AG04449 (cell line): ENCODE measurements at regions not wholly inside any gene's neighbourhood (a gene's known extent, or its start where the extent isn't known, plus 50 kb on each side); places are given as distances from the start of the nearest gene placed in this dataset.

Experiments
- CTCF ChIA-PET: fragments of 350-600 bp; formaldehyde crosslinking; extraction: SDS; loops from one replicate; lab custom pipeline; 2021; ENCODE audit warnings: antibody characterized with exemption; lab: Yijun Ruan, JAX
- POLR2A ChIA-PET: fragments of 400-600, 350-600 bp; formaldehyde crosslinking; extraction: SDS; loops from one replicate; lab custom pipeline; 2020; ENCODE audit warnings: antibody characterized with exemption, inconsistent platforms; lab: Yijun Ruan, JAX
- DNase-seq: peaks from one replicate; pipeline ENCODE4 v3.0.0-alpha.2; 2010; ENCODE audit warnings: low read depth, low spot score
- H3K4me3 ChIP-seq: 2 replicates; pipeline ENCODE4 v1.5.1; 2011; ENCODE audit warnings: low read depth, mild to moderate bottlenecking, control low read depth, low read length
- CTCF ChIP-seq: IDR thresholded peaks from one replicate; pipeline ENCODE4 v1.5.1; 2011; ENCODE audit warnings: mild to moderate bottlenecking, moderate library complexity, low read length, control low read depth, inconsistent platforms; ENCODE audit not compliant: insufficient read depth; ENCODE audit errors: missing control alignments

- ChIA-PET CTCF (no interaction called here), POLR2A (interaction anchor here (0.7 kb wide), 1 partner anchor 14 kb away, joined by 3 read pairs; no protein-coding TSS in a partner anchor)
- DNase-seq, result no peak
- H3K4me3 ChIP-seq, result no peak overlapping the region
- TF ChIP-seq CTCF, result no peak
These were observed 83.7 kb upstream of the SPRY4 start for GRCh38 chr5:142408536-142408935.

DNA sequence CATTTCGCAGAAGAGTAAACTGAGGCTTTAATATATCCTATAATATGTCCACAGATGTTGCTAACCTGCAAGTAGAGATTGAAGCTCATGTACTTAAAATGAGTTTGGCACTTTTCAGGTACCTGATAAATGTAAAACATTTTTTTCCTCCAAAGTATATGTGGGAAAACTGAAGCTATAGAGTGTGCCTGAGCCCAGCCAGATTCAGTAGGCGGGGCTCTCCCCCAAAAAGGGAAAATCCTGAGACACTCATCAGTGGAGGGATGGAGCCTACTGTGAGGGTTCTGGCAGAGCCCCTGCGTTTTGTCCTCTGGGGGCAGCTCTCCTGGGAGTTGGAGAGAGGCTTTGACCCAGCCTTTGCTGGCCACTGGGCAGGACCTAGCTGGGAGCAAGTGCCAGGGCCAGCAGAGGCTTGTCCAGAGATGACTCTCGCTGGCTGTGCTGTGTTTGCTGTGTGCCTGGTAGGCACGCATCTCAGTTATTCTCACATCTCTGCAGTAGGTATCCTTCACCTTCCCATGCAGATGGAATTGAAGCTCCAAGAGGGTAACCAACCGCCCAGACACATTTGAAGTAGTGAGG, 81.1 kb upstream of the SPRY4 start:
- POLR2A ChIA-PET, result no interaction called here
- H3K4me3 ChIP-seq, result no peak overlapping the region
- DNase-seq, result no peak
- TF ChIP-seq CTCF, result no peak
- CTCF ChIA-PET, result interaction anchor here (1.3 kb wide), 1 partner anchor 79 kb away, joined by 3 read pairs; no protein-coding TSS in a partner anchor

DNA sequence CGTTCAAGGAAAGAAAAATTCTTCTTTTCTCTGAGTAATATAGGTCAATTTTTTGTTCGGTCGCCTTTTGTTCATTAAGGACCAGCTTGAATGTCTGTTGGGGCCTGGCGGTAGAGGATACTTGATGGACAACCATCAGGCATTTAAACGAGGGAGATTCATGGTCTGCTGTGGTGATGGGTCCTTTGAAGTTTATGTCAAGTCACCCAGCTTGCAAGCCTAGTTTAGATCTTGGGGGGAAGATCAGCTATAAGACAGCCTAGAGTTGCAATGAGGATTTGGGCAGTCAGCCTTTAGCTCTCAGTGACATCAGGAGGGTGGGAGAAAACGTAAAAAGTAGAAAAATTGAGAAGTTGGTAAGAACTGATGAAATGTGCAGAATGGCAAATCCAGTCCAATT, 80.2 kb upstream of the SPRY4 start:
- no peak for TF ChIP-seq CTCF
- POLR2A ChIA-PET, result no interaction called here
- CTCF ChIA-PET, result no interaction called here

DNA sequence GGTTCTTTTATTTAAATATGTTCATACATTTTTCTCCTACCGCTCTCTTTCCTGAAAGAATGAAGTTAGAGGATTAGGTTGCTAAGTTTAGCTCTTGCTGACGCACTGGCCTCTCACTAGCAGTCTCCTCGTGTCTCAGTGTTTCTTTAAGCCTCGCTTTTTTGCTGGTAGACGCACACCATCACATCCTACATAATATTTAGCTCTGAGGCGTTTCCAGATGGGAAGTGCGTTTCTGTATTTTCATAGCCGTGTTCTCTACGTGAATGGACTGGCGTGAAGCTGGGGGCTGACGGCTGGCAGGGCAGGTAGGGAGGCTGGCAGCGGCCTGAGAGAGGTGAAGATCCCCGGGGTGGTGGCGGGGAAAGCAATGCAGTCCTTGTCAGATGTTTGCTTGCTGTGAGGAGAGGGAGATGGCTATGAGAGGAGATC, 79.2 kb upstream of the SPRY4 start:
- CTCF ChIA-PET, result interaction anchor here (1.1 kb wide), 1 partner anchor 44 kb away, joined by 3 read pairs; no protein-coding TSS in a partner anchor
- POLR2A ChIA-PET, result no interaction called here
- TF ChIP-seq CTCF, result no peak
- DNase-seq, result peak; percentile 45
- no peak overlapping the region for H3K4me3 ChIP-seq

More for the DNA sequence above, 80.2 kb upstream of the SPRY4 start:
- DNase-seq, result no peak
- H3K4me3 ChIP-seq, result no peak overlapping the region

GRCh38 chr5:142403583-142403982, 78.8 kb upstream of the SPRY4 start:
- DNase-seq, result no peak
- no peak overlapping the region for H3K4me3 ChIP-seq
- ChIA-PET CTCF (interaction anchor here (1.1 kb wide), 1 partner anchor 44 kb away, joined by 3 read pairs; no protein-coding TSS in a partner anchor), POLR2A (no interaction called here)
- TF ChIP-seq CTCF, result no peak

GRCh38 chr5:142402752-142403318, 78.0 kb upstream of the SPRY4 start:
- ChIA-PET POLR2A (no interaction called here), CTCF (interaction anchor here (1.1 kb wide), 1 partner anchor 43 kb away, joined by 3 read pairs; no protein-coding TSS in a partner anchor)
- no peak for DNase-seq
- no peak for TF ChIP-seq CTCF
- no peak overlapping the region for H3K4me3 ChIP-seq
